ENCODE measurements at regions not wholly inside any gene's neighbourhood (a gene's known extent, or its start where the extent isn't known, plus 50 kb on each side); places are given as distances from the start of the nearest gene placed in this dataset.

DNA sequence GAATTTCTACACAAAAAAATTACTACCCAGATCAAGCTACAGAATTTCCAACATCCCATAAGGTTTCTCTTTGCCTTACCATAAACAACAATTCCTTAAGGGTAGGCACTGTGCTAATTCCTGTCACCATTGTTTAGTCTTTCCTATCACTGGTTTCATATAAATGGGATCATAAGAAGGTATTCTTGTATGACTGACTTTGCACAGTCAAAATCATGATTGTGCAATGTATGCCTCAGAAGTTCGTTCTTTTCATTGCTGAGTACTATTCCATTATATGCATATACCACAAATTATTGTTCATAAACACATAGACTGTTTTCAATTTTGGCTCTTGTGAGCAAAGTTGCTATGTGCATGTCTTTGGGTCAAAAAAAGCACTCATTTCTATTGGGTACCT, 611.6 kb upstream of the CADM1 start:
- no peak overlapping the region for H3K27ac ChIP-seq
- no peaks in the 10 kb centered on the region for H3K9me3 ChIP-seq
- peaks cover 4% of the 10 kb centered on the region for H3K27me3 ChIP-seq (replicated peaks; ENCODE audit: insufficient read depth)
- no peak overlapping the region for H3K4me3 ChIP-seq
- intact Hi-C loops (cut with DNase I): no loop called here
- no peaks in the 10 kb centered on the region for H3K4me1 ChIP-seq (replicated peaks)
- DNase-seq (ENCODE audit: low spot score): no peak
- TF ChIP-seq POLR2AphosphoS5 (IDR thresholded peaks at IDR 0.05) (no peak), POLR2A (IDR thresholded peaks at IDR 0.05) (no peak)
- TF ChIP-seq, protein P1, sequence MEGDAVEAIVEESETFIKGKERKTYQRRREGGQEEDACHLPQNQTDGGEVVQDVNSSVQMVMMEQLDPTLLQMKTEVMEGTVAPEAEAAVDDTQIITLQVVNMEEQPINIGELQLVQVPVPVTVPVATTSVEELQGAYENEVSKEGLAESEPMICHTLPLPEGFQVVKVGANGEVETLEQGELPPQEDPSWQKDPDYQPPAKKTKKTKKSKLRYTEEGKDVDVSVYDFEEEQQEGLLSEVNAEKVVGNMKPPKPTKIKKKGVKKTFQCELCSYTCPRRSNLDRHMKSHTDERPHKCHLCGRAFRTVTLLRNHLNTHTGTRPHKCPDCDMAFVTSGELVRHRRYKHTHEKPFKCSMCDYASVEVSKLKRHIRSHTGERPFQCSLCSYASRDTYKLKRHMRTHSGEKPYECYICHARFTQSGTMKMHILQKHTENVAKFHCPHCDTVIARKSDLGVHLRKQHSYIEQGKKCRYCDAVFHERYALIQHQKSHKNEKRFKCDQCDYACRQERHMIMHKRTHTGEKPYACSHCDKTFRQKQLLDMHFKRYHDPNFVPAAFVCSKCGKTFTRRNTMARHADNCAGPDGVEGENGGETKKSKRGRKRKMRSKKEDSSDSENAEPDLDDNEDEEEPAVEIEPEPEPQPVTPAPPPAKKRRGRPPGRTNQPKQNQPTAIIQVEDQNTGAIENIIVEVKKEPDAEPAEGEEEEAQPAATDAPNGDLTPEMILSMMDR (IDR thresholded peaks at IDR 0.05): no peak
- WGBS: 97% methylated on average over 1 of the region's 1 CpG
- H3K36me3 ChIP-seq: no peaks in the 10 kb centered on the region

DNA sequence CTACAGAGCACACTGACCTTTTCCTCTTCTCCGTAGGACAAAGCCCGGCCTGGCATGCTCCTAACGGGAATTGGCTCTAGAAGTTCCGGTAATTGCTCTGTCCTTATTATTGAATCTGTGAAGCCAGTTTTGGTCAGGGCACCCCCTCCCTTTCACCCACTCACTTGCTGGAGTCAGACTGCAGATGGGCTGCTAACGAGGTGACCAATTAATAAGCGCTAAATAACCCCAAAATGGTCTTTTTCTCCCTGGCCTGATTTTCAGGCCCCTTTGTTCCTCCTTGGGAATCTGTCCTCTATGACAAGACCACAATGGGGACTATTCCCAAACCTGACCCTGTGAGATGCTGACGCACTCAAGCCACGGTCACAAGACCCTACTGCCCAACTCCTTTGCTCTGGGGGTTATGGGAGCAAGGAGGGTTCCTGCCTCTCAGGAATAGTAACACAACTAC, 610.0 kb upstream of the CADM1 start:
- DNase-seq (ENCODE audit: low spot score): no peak
- intact Hi-C loops (cut with DNase I): no loop called here
- Histone ChIP-seq H3K36me3 (no peaks in the 10 kb centered on the region), H3K4me1 (replicated peaks) (no peaks in the 10 kb centered on the region), H3K27me3 (replicated peaks; ENCODE audit: insufficient read depth) (peaks cover 4% of the 10 kb centered on the region), H3K4me3 (no peak overlapping the region), H3K27ac (no peak overlapping the region), H3K9me3 (no peaks in the 10 kb centered on the region)
- TF ChIP-seq POLR2A (IDR thresholded peaks at IDR 0.05) (no peak), POLR2AphosphoS5 (IDR thresholded peaks at IDR 0.05) (no peak)
- TF ChIP-seq, protein P1 (IDR thresholded peaks at IDR 0.05): no peak
- 87% methylated on average over 8 of the region's 8 CpGs for WGBS

DNA sequence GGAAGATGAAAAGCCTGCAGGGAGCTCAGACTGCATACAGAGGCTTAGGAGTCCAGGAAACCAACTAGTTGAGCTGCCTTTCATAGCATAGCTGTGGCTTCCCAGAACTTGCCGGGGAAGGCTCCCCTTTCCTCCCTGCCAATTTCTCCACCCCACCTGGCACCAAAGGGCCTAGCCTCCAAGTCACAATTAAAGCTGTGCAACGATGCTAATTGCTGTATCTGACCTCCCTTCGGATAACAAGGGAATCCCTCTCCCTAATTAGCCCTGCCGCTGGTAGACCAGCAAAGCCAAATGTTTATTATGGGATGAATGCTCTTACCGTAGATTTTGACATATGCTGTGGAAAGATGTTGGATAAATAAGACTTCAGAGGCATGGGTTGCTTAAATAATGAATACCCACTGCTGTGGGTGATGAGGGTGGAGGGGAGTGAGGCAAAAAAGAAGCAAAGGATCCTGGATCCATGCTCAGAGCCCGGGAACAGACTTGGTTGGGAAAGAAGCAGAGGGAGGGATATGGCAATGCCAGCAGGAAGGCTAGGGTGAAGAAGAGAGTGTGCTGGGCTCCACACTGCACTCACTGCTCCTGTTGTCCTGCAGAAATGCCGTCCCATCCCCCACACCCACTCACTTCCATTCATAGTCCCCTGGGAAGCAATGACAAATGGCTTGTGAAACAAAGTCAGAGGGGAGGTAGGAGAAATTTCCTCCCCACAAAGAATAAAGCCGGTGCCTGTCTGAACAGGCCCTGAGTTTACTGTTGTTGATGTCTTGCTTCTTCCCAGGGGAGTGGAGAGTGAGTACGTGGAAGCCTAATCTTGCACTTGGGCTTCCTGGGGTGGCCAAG, 608.1 kb upstream of the CADM1 start:
- H3K9me3 ChIP-seq: no peaks in the 10 kb centered on the region
- intact Hi-C loops (cut with DNase I): no loop called here
- TF ChIP-seq POLR2A (IDR thresholded peaks at IDR 0.05) (no peak), POLR2AphosphoS5 (IDR thresholded peaks at IDR 0.05) (no peak)
- TF ChIP-seq, protein P1 (IDR thresholded peaks at IDR 0.05): no peak
- H3K4me1 ChIP-seq (replicated peaks): no peaks in the 10 kb centered on the region
- no peak overlapping the region for H3K27ac ChIP-seq
- no peak overlapping the region for H3K4me3 ChIP-seq
- H3K36me3 ChIP-seq: no peaks in the 10 kb centered on the region
- 48% methylated on average over 9 of the region's 9 CpGs for WGBS
- DNase-seq (ENCODE audit: low spot score): no peak
- H3K27me3 ChIP-seq (replicated peaks; ENCODE audit: insufficient read depth): peaks cover 3% of the 10 kb centered on the region

DNA sequence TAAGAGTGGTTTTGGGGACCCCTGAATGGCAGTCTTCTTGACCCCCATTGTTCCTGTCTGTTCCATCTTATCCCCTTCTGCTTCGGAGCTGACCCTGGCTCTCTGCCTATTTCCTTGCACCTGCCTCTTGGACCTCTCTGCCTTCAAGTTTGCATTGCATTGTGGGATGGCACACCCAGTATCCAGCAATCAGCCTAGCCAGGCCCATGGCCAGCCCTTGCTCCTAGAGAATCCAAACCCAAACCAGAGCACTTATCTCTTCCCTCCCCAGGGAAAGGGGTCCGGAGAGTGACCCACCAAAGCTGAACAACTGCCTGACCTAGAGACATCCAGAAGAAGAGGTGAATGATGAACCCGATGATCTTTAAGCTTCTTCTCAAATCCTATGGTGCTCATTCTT, 607.3 kb upstream of the CADM1 start:
- Histone ChIP-seq H3K4me3 (no peak overlapping the region), H3K27me3 (replicated peaks; ENCODE audit: insufficient read depth) (peaks cover 4% of the 10 kb centered on the region), H3K36me3 (no peaks in the 10 kb centered on the region), H3K27ac (no peak overlapping the region), H3K4me1 (replicated peaks) (no peaks in the 10 kb centered on the region), H3K9me3 (no peaks in the 10 kb centered on the region)
- WGBS: 93% methylated on average over 3 of the region's 3 CpGs
- TF ChIP-seq POLR2AphosphoS5 (IDR thresholded peaks at IDR 0.05) (no peak), POLR2A (IDR thresholded peaks at IDR 0.05) (no peak)
- TF ChIP-seq, protein P1 (IDR thresholded peaks at IDR 0.05): no peak
- intact Hi-C loops (cut with DNase I): no loop called here
- no peak for DNase-seq (ENCODE audit: low spot score)

DNA sequence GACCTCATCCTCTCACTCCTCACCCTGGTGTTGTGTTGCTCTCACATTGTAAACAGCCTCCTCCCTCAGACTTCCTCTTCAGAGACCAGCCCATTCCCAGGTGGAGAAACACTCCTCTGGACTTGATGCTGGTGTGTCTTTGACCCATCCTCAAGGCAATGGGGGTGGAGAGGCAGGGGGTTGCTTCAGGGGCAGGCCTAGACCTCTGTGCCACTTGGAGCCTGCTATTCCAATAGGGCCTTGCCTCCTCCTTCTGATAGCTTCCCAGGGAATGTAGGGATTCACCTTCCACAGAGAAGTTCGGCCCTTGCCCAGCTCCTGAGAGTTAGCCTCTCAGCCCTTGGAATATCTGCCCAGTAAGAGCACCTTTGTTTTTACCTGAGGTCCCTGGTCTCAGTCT, 606.6 kb upstream of the CADM1 start:
- TF ChIP-seq, protein P1 (IDR thresholded peaks at IDR 0.05): no peak
- no peak for TF ChIP-seq POLR2AphosphoS5 (IDR thresholded peaks at IDR 0.05)
- TF ChIP-seq POLR2A (IDR thresholded peaks at IDR 0.05): no peak
- no peaks in the 10 kb centered on the region for H3K9me3 ChIP-seq
- H3K27ac ChIP-seq: no peak overlapping the region
- H3K4me1 ChIP-seq (replicated peaks): no peaks in the 10 kb centered on the region
- H3K36me3 ChIP-seq: no peaks in the 10 kb centered on the region
- intact Hi-C loops (cut with DNase I): no loop called here
- H3K4me3 ChIP-seq: no peak overlapping the region
- WGBS: 100% methylated on average over 1 of the region's 1 CpG
- no peak for DNase-seq (ENCODE audit: low spot score)
- H3K27me3 ChIP-seq (replicated peaks; ENCODE audit: insufficient read depth): peaks cover 4% of the 10 kb centered on the region

All from prostate gland (tissue), 2 donors.